ENCODE measurements at regions not wholly inside any gene's neighbourhood (a gene's known extent, or its start where the extent isn't known, plus 50 kb on each side); places are given as distances from the start of the nearest gene placed in this dataset.

GRCh38 chr14:85441909-85442643 lies 87.9 kb upstream of the FLRT2 start:
- TF ChIP-seq, protein P1, sequence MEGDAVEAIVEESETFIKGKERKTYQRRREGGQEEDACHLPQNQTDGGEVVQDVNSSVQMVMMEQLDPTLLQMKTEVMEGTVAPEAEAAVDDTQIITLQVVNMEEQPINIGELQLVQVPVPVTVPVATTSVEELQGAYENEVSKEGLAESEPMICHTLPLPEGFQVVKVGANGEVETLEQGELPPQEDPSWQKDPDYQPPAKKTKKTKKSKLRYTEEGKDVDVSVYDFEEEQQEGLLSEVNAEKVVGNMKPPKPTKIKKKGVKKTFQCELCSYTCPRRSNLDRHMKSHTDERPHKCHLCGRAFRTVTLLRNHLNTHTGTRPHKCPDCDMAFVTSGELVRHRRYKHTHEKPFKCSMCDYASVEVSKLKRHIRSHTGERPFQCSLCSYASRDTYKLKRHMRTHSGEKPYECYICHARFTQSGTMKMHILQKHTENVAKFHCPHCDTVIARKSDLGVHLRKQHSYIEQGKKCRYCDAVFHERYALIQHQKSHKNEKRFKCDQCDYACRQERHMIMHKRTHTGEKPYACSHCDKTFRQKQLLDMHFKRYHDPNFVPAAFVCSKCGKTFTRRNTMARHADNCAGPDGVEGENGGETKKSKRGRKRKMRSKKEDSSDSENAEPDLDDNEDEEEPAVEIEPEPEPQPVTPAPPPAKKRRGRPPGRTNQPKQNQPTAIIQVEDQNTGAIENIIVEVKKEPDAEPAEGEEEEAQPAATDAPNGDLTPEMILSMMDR (IDR thresholded peaks at IDR 0.05), result no peak
- TF ChIP-seq POLR2AphosphoS2 (conservative IDR thresholded peaks at IDR 0.05; ENCODE audit: low read length) (no peak), POLR2A (IDR thresholded peaks at IDR 0.05; ENCODE audit: low read length) (no peak), HDAC2 (IDR thresholded peaks at IDR 0.05) (peak; percentile 73; the same call in 1 of the 2 replicates), ESRRA (IDR thresholded peaks at IDR 0.05; ENCODE audit: borderline replicate concordance, low read length) (no peak), USF2 (IDR thresholded peaks at IDR 0.05) (no peak), HOXA7 (CRISPR knock-in tag; IDR thresholded peaks at IDR 0.05) (no peak), KDM1A (IDR thresholded peaks at IDR 0.05; ENCODE audit: low read depth) (peak; percentile 89; the same call in 1 of the 2 replicates), NFE2L2 (conservative IDR thresholded peaks at IDR 0.05; ENCODE audit: low read length) (no peak), GATA3 (IDR thresholded peaks at IDR 0.05; ENCODE audit: borderline replicate concordance) (no peak)
- TF ChIP-seq, protein P2, sequence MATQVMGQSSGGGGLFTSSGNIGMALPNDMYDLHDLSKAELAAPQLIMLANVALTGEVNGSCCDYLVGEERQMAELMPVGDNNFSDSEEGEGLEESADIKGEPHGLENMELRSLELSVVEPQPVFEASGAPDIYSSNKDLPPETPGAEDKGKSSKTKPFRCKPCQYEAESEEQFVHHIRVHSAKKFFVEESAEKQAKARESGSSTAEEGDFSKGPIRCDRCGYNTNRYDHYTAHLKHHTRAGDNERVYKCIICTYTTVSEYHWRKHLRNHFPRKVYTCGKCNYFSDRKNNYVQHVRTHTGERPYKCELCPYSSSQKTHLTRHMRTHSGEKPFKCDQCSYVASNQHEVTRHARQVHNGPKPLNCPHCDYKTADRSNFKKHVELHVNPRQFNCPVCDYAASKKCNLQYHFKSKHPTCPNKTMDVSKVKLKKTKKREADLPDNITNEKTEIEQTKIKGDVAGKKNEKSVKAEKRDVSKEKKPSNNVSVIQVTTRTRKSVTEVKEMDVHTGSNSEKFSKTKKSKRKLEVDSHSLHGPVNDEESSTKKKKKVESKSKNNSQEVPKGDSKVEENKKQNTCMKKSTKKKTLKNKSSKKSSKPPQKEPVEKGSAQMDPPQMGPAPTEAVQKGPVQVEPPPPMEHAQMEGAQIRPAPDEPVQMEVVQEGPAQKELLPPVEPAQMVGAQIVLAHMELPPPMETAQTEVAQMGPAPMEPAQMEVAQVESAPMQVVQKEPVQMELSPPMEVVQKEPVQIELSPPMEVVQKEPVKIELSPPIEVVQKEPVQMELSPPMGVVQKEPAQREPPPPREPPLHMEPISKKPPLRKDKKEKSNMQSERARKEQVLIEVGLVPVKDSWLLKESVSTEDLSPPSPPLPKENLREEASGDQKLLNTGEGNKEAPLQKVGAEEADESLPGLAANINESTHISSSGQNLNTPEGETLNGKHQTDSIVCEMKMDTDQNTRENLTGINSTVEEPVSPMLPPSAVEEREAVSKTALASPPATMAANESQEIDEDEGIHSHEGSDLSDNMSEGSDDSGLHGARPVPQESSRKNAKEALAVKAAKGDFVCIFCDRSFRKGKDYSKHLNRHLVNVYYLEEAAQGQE (IDR thresholded peaks at IDR 0.05), result no peak
